ENCODE measurements at regions not wholly inside any gene's neighbourhood (a gene's known extent, or its start where the extent isn't known, plus 50 kb on each side); places are given as distances from the start of the nearest gene placed in this dataset.

- no peak for TF ChIP-seq CTCF (conservative IDR thresholded peaks at IDR 0.05)
- no peak for TF ChIP-seq ZFX (IDR thresholded peaks at IDR 0.05)
Observed at GRCh38 chr7:113298501-113298900, 180.1 kb upstream of the SMIM30 start.

Measured in C4-2B (cell line).